ENCODE measurements at regions not wholly inside any gene's neighbourhood (a gene's known extent, or its start where the extent isn't known, plus 50 kb on each side); places are given as distances from the start of the nearest gene placed in this dataset.
A peak's percentile ranks its signal among the peaks of the same experiment; 100 is the strongest.

- H2BK120ac ChIP-seq (ENCODE audit: low read depth, low read length) = no peak overlapping the region
- no peak overlapping the region for H2BK15ac ChIP-seq (ENCODE audit: low read depth, poor library complexity, severe bottlenecking)
- no peak overlapping the region for H3K4me3 ChIP-seq (ENCODE audit: insufficient read depth in 1 of 2, low read depth in 1 of 2, low read length in 2 of 2)
- H3K79me1 ChIP-seq (replicated peaks; ENCODE audit: low read length, poor library complexity, severe bottlenecking) = no peaks in the 10 kb centered on the region
- H2AFZ ChIP-seq (ENCODE audit: low read depth, low read length) = no peak overlapping the region
- no peak overlapping the region for H3K18ac ChIP-seq (ENCODE audit: low read depth in 1 of 2, low read length in 2 of 2)
- peaks cover 0 to 25% of the 10 kb centered on the region in 2 experiments for H3K27me3 ChIP-seq (ENCODE audit: control insufficient read depth in 1 of 2, insufficient read depth in 1 of 2, low read length in 2 of 2)
- H3K4me2 ChIP-seq (ENCODE audit: low read length, poor library complexity, severe bottlenecking) = no peak overlapping the region
- peak; percentile 49 for DNase-seq
- no peak overlapping the region for H4K91ac ChIP-seq (ENCODE audit: low read length)
- H3K27ac ChIP-seq (ENCODE audit: low read length, poor library complexity, severe bottlenecking) = no peak overlapping the region
- no peak overlapping the region for H2BK12ac ChIP-seq (ENCODE audit: low read length in 2 of 2)
- no peak overlapping the region for H2AK5ac ChIP-seq (ENCODE audit: low read length, severe bottlenecking)
- H3K14ac ChIP-seq (ENCODE audit: low read length in 2 of 2) = no peak overlapping the region
- no peak overlapping the region for H4K8ac ChIP-seq (ENCODE audit: low read length)
- H3K23ac ChIP-seq (ENCODE audit: low read length in 2 of 2) = no peak overlapping the region
- no peaks in the 10 kb centered on the region for H3K4me1 ChIP-seq (ENCODE audit: control insufficient read depth, insufficient read depth, low read depth, low read length)
- no peak overlapping the region for H2BK5ac ChIP-seq (ENCODE audit: low read depth, low read length, poor library complexity, severe bottlenecking)
- no peak overlapping the region for H3K4ac ChIP-seq (ENCODE audit: low read depth in 1 of 2, low read length in 2 of 2)
- H3K9me3 ChIP-seq (ENCODE audit: control insufficient read depth, low read length) = no peaks in the 10 kb centered on the region
- no peaks in the 10 kb centered on the region for H3K36me3 ChIP-seq (ENCODE audit: control insufficient read depth in 1 of 2, insufficient read depth in 2 of 2, low read depth in 1 of 2, low read length in 2 of 2)
- no CpG with 5 or more reads among the region's 2 CpGs for WGBS
- no peak overlapping the region for H3K9ac ChIP-seq (ENCODE audit: low read length)
Measured at GRCh38 chr16:73878611-73879010, 418.0 kb upstream of the PSMD7 start.

GRCh38 chr16:73877150-73877549, 419.5 kb upstream of the PSMD7 start:
- no peak for DNase-seq
- Histone ChIP-seq H3K79me1 (replicated peaks; ENCODE audit: low read length, poor library complexity, severe bottlenecking) (no peaks in the 10 kb centered on the region), H2BK15ac (ENCODE audit: low read depth, poor library complexity, severe bottlenecking) (no peak overlapping the region), H2AFZ (ENCODE audit: low read depth, low read length) (no peak overlapping the region), H2BK5ac (ENCODE audit: low read depth, low read length, poor library complexity, severe bottlenecking) (no peak overlapping the region), H2AK5ac (ENCODE audit: low read length, severe bottlenecking) (no peak overlapping the region), H2BK120ac (ENCODE audit: low read depth, low read length) (no peak overlapping the region), H4K8ac (ENCODE audit: low read length) (no peak overlapping the region), H3K18ac (ENCODE audit: low read depth in 1 of 2, low read length in 2 of 2) (no peak overlapping the region), H3K36me3 (ENCODE audit: control insufficient read depth in 1 of 2, insufficient read depth in 2 of 2, low read depth in 1 of 2, low read length in 2 of 2) (no peaks in the 10 kb centered on the region), H3K14ac (ENCODE audit: low read length in 2 of 2) (no peak overlapping the region), H4K91ac (ENCODE audit: low read length) (no peak overlapping the region), H3K27me3 (ENCODE audit: control insufficient read depth in 1 of 2, insufficient read depth in 1 of 2, low read length in 2 of 2) (peaks cover 0 to 17% of the 10 kb centered on the region in 2 experiments), H3K4me2 (ENCODE audit: low read length, poor library complexity, severe bottlenecking) (no peak overlapping the region), H3K9ac (ENCODE audit: low read length) (no peak overlapping the region), H3K9me3 (ENCODE audit: control insufficient read depth, low read length) (no peaks in the 10 kb centered on the region), H3K4me3 (ENCODE audit: insufficient read depth in 1 of 2, low read depth in 1 of 2, low read length in 2 of 2) (no peak overlapping the region), H2BK12ac (ENCODE audit: low read length in 2 of 2) (no peak overlapping the region), H3K23ac (ENCODE audit: low read length in 2 of 2) (no peak overlapping the region), H3K4me1 (ENCODE audit: control insufficient read depth, insufficient read depth, low read depth, low read length) (no peaks in the 10 kb centered on the region), H3K4ac (ENCODE audit: low read depth in 1 of 2, low read length in 2 of 2) (no peak overlapping the region), H3K27ac (ENCODE audit: low read length, poor library complexity, severe bottlenecking) (no peak overlapping the region)
- no CpG with 5 or more reads among the region's 3 CpGs for WGBS

- Histone ChIP-seq H4K91ac (ENCODE audit: low read length) (no peak overlapping the region), H3K4me3 (ENCODE audit: insufficient read depth in 1 of 2, low read depth in 1 of 2, low read length in 2 of 2) (no peak overlapping the region), H3K27me3 (ENCODE audit: control insufficient read depth in 1 of 2, insufficient read depth in 1 of 2, low read length in 2 of 2) (peaks cover 0 to 10% of the 10 kb centered on the region in 2 experiments), H4K8ac (ENCODE audit: low read length) (no peak overlapping the region), H3K18ac (ENCODE audit: low read depth in 1 of 2, low read length in 2 of 2) (no peak overlapping the region), H3K4ac (ENCODE audit: low read depth in 1 of 2, low read length in 2 of 2) (no peak overlapping the region), H2BK15ac (ENCODE audit: low read depth, poor library complexity, severe bottlenecking) (no peak overlapping the region), H3K27ac (ENCODE audit: low read length, poor library complexity, severe bottlenecking) (no peak overlapping the region), H2BK120ac (ENCODE audit: low read depth, low read length) (no peak overlapping the region), H3K4me2 (ENCODE audit: low read length, poor library complexity, severe bottlenecking) (no peak overlapping the region), H2AFZ (ENCODE audit: low read depth, low read length) (no peak overlapping the region), H2BK5ac (ENCODE audit: low read depth, low read length, poor library complexity, severe bottlenecking) (no peak overlapping the region), H3K36me3 (ENCODE audit: control insufficient read depth in 1 of 2, insufficient read depth in 2 of 2, low read depth in 1 of 2, low read length in 2 of 2) (no peaks in the 10 kb centered on the region), H3K23ac (ENCODE audit: low read length in 2 of 2) (no peak overlapping the region), H3K4me1 (ENCODE audit: control insufficient read depth, insufficient read depth, low read depth, low read length) (no peaks in the 10 kb centered on the region), H2BK12ac (ENCODE audit: low read length in 2 of 2) (no peak overlapping the region), H3K9me3 (ENCODE audit: control insufficient read depth, low read length) (no peaks in the 10 kb centered on the region), H3K79me1 (replicated peaks; ENCODE audit: low read length, poor library complexity, severe bottlenecking) (no peaks in the 10 kb centered on the region), H3K14ac (ENCODE audit: low read length in 2 of 2) (no peak overlapping the region), H3K9ac (ENCODE audit: low read length) (no peak overlapping the region), H2AK5ac (ENCODE audit: low read length, severe bottlenecking) (no peak overlapping the region)
- no peak for DNase-seq
- 74% methylated on average over 6 of the region's 7 CpGs for WGBS
Measured at GRCh38 chr16:73875996-73876690, 420.5 kb upstream of the PSMD7 start.

GRCh38 chr16:73874324-73874723, 422.3 kb upstream of the PSMD7 start:
- Histone ChIP-seq H3K4me1 (ENCODE audit: control insufficient read depth, insufficient read depth, low read depth, low read length) (no peaks in the 10 kb centered on the region), H2BK5ac (ENCODE audit: low read depth, low read length, poor library complexity, severe bottlenecking) (no peak overlapping the region), H4K91ac (ENCODE audit: low read length) (no peak overlapping the region), H3K14ac (ENCODE audit: low read length in 2 of 2) (no peak overlapping the region), H2BK15ac (ENCODE audit: low read depth, poor library complexity, severe bottlenecking) (no peak overlapping the region), H3K27me3 (ENCODE audit: control insufficient read depth in 1 of 2, insufficient read depth in 1 of 2, low read length in 2 of 2) (no peaks in the 10 kb centered on the region), H3K27ac (ENCODE audit: low read length, poor library complexity, severe bottlenecking) (no peak overlapping the region), H2BK120ac (ENCODE audit: low read depth, low read length) (no peak overlapping the region), H3K4me3 (ENCODE audit: insufficient read depth in 1 of 2, low read depth in 1 of 2, low read length in 2 of 2) (no peak overlapping the region), H3K4me2 (ENCODE audit: low read length, poor library complexity, severe bottlenecking) (no peak overlapping the region), H2AK5ac (ENCODE audit: low read length, severe bottlenecking) (no peak overlapping the region), H3K4ac (ENCODE audit: low read depth in 1 of 2, low read length in 2 of 2) (no peak overlapping the region), H3K36me3 (ENCODE audit: control insufficient read depth in 1 of 2, insufficient read depth in 2 of 2, low read depth in 1 of 2, low read length in 2 of 2) (no peaks in the 10 kb centered on the region), H2BK12ac (ENCODE audit: low read length in 2 of 2) (no peak overlapping the region), H3K79me1 (replicated peaks; ENCODE audit: low read length, poor library complexity, severe bottlenecking) (no peaks in the 10 kb centered on the region), H4K8ac (ENCODE audit: low read length) (no peak overlapping the region), H3K9ac (ENCODE audit: low read length) (no peak overlapping the region), H3K18ac (ENCODE audit: low read depth in 1 of 2, low read length in 2 of 2) (no peak overlapping the region), H2AFZ (ENCODE audit: low read depth, low read length) (no peak overlapping the region), H3K23ac (ENCODE audit: low read length in 2 of 2) (no peak overlapping the region), H3K9me3 (ENCODE audit: control insufficient read depth, low read length) (no peaks in the 10 kb centered on the region)
- no peak for DNase-seq
- WGBS = 85% methylated on average over 2 of the region's 3 CpGs

Measured in mesenchymal stem cell (in vitro differentiated cells and primary cell).